ENCODE measurements at regions not wholly inside any gene's neighbourhood (a gene's known extent, or its start where the extent isn't known, plus 50 kb on each side); places are given as distances from the start of the nearest gene placed in this dataset.

- Histone ChIP-seq H3K4me3 (ENCODE audit: low read depth, low read length) (no peak overlapping the region), H3K36me3 (no peaks in the 10 kb centered on the region), H3K4me1 (no peaks in the 10 kb centered on the region), H3K9me3 (no peaks in the 10 kb centered on the region), H3K27me3 (no peaks in the 10 kb centered on the region)
- TF ChIP-seq CTCF (IDR thresholded peaks at IDR 0.05; ENCODE audit: low read depth, low read length), result no peak
- no peak for DNase-seq
These were observed 500.8 kb upstream of the PCDH20 start for GRCh38 chr13:61916483-61916882.

GRCh38 chr13:61913183-61913582 is 497.5 kb upstream of the PCDH20 start:
- DNase-seq, result no peak
- no peak overlapping the region for H3K4me3 ChIP-seq (ENCODE audit: low read depth, low read length)
- no peaks in the 10 kb centered on the region for H3K36me3 ChIP-seq
- H3K27me3 ChIP-seq, result no peaks in the 10 kb centered on the region
- H3K9me3 ChIP-seq, result no peaks in the 10 kb centered on the region
- no peak for TF ChIP-seq CTCF (IDR thresholded peaks at IDR 0.05; ENCODE audit: low read depth, low read length)
- H3K4me1 ChIP-seq, result no peaks in the 10 kb centered on the region; the same call in 1 of the 2 replicates

GRCh38 chr13:61908906-61909615 is 493.4 kb upstream of the PCDH20 start:
- TF ChIP-seq CTCF (IDR thresholded peaks at IDR 0.05; ENCODE audit: low read depth, low read length), result no peak
- no peaks in the 10 kb centered on the region for H3K27me3 ChIP-seq
- no peaks in the 10 kb centered on the region for H3K9me3 ChIP-seq
- DNase-seq, result no peak
- H3K36me3 ChIP-seq, result no peaks in the 10 kb centered on the region
- no peak overlapping the region for H3K4me3 ChIP-seq (ENCODE audit: low read depth, low read length)
- no peaks in the 10 kb centered on the region; the same call in 1 of the 2 replicates for H3K4me1 ChIP-seq

- Histone ChIP-seq H3K36me3 (no peaks in the 10 kb centered on the region), H3K4me3 (ENCODE audit: low read depth, low read length) (no peak overlapping the region), H3K9me3 (no peaks in the 10 kb centered on the region), H3K27me3 (no peaks in the 10 kb centered on the region), H3K4me1 (no peaks in the 10 kb centered on the region; the same call in 1 of the 2 replicates)
- no peak for TF ChIP-seq CTCF (IDR thresholded peaks at IDR 0.05; ENCODE audit: low read depth, low read length)
- DNase-seq, result no peak
These were observed 489.4 kb upstream of the PCDH20 start for GRCh38 chr13:61905054-61905453.

GRCh38 chr13:61901946-61902541 is 486.4 kb upstream of the PCDH20 start:
- no peak for DNase-seq
- H3K27me3 ChIP-seq, result no peaks in the 10 kb centered on the region
- TF ChIP-seq CTCF (IDR thresholded peaks at IDR 0.05; ENCODE audit: low read depth, low read length), result no peak
- no peak overlapping the region for H3K4me3 ChIP-seq (ENCODE audit: low read depth, low read length)
- no peaks in the 10 kb centered on the region for H3K9me3 ChIP-seq
- no peaks in the 10 kb centered on the region for H3K4me1 ChIP-seq
- H3K36me3 ChIP-seq, result no peaks in the 10 kb centered on the region

GRCh38 chr13:61900033-61900432 is 484.4 kb upstream of the PCDH20 start:
- Histone ChIP-seq H3K27me3 (no peaks in the 10 kb centered on the region), H3K9me3 (no peaks in the 10 kb centered on the region), H3K4me1 (no peaks in the 10 kb centered on the region), H3K4me3 (ENCODE audit: low read depth, low read length) (no peak overlapping the region), H3K36me3 (no peaks in the 10 kb centered on the region)
- no peak for TF ChIP-seq CTCF (IDR thresholded peaks at IDR 0.05; ENCODE audit: low read depth, low read length)
- no peak for DNase-seq

All from BE2C (cell line).